PC-3 (cell line): ENCODE measurements at regions not wholly inside any gene's neighbourhood (a gene's known extent, or its start where the extent isn't known, plus 50 kb on each side); places are given as distances from the start of the nearest gene placed in this dataset.
"Not testable (repeated sequence)": the region's sequence is repeated elsewhere in the genome, so short reads cannot be mapped to it uniquely, and the experiment has no call there.

ENCODE experiments used
- ATAC-seq: fragments of 200-7000 bp; cut with Tn5 transposase; 2 replicates; pipeline ENCODE4 v1.9.1; 2020; ENCODE audit warnings: mild to moderate bottlenecking, moderate library complexity
- BruUV-seq: library from RNA; stranded (reverse); fragments of 400-500 nt; replicated peaks from 2 replicates; lab custom pipeline; 2021; lab: Mats Ljungman, UMichigan
- CTCF ChIA-PET: fragments of 300-600 bp; sonication (Branson Sonifier 250); formaldehyde crosslinking; loops from one replicate; lab custom pipeline; 2022; ENCODE audit warnings: antibody characterized with exemption; lab: Charles Lee
- POLR2A ChIA-PET: fragments of 300-600 bp; sonication (Branson Sonifier 250); formaldehyde crosslinking; loops from one replicate; lab custom pipeline; 2022; ENCODE audit warnings: antibody characterized with exemption; ENCODE audit not compliant: unreplicated experiment; lab: Charles Lee
- DNase-seq: peaks from one replicate; pipeline ENCODE4 v3.0.0-alpha.2; 2015
- H2AFZ ChIP-seq: fragments of 300-600 bp; sonication (generic); 2 replicates; pipeline ENCODE4 v1.6.0; 2016; ENCODE audit warnings: antibody characterized with exemption, low read length
- H3F3A ChIP-seq: fragments of 300-600 bp; sonication (generic); one replicate; pipeline ENCODE4 v1.6.0; 2017; ENCODE audit warnings: antibody characterized with exemption, low read length, control low read depth, mild to moderate bottlenecking; ENCODE audit not compliant: unreplicated experiment
- H3K27ac ChIP-seq: fragments of 300-600 bp; sonication (generic); 2 replicates; pipeline ENCODE4 v1.5.1; 2016; ENCODE audit warnings: mild to moderate bottlenecking, low read length
- H3K27me3 ChIP-seq: fragments of 300-600 bp; sonication (generic); 2 replicates; pipeline ENCODE4 v1.6.1; 2016; ENCODE audit warnings: low read length, mixed read lengths
- H3K36me3 ChIP-seq: fragments of 300-600 bp; sonication (generic); 2 replicates; pipeline ENCODE4 v1.6.1; 2016; ENCODE audit warnings: low read depth, mixed run types, low read length, mixed read lengths
- H3K4me1 ChIP-seq: fragments of 300-600 bp; sonication (generic); 2 replicates; pipeline ENCODE4 v1.5.1; 2016; ENCODE audit warnings: low read length; ENCODE audit not compliant: insufficient read depth
- H3K4me2 ChIP-seq: fragments of 300-600 bp; sonication (generic); 2 replicates; pipeline ENCODE4 v1.6.0; 2016; ENCODE audit warnings: low read length
- H3K4me3 ChIP-seq: fragments of 300-600 bp; sonication (generic); 2 replicates; pipeline ENCODE4 v1.5.1; 2016; ENCODE audit warnings: mild to moderate bottlenecking, low read length, mixed read lengths
- H3K79me2 ChIP-seq: fragments of 300-600 bp; sonication (generic); 2 replicates; pipeline ENCODE4 v1.6.1; 2017; ENCODE audit warnings: low read length, mixed read lengths
- H3K9ac ChIP-seq: fragments of 300-600 bp; sonication (generic); 2 replicates; pipeline ENCODE4 v1.6.0; 2016; ENCODE audit warnings: mild to moderate bottlenecking, low read length
- H3K9me2 ChIP-seq: fragments of 300-600 bp; sonication (generic); replicated peaks from 2 replicates; pipeline ENCODE4 v1.6.1; 2016; ENCODE audit warnings: mixed run types, low read length, mixed read lengths
- H3K9me3 ChIP-seq: fragments of 300-600 bp; sonication (generic); 2 replicates; pipeline ENCODE4 v1.6.1; 2016; ENCODE audit warnings: low read length, mixed read lengths
- H4K20me1 ChIP-seq: fragments of 300-600 bp; sonication (generic); 2 replicates; pipeline ENCODE4 v1.6.1; 2016; ENCODE audit warnings: low read length, mixed read lengths
- CTCF ChIP-seq: fragments of 300-600 bp; sonication (generic); conservative IDR thresholded peaks from 2 replicates; pipeline ENCODE4 v1.5.1; 2017; ENCODE audit warnings: antibody characterized with exemption, low read depth, mild to moderate bottlenecking, low read length
- EZH2 ChIP-seq: fragments of 300-600 bp; sonication (generic); IDR thresholded peaks from one replicate; pipeline ENCODE4 v1.6.1; 2017; ENCODE audit warnings: antibody characterized with exemption, mild to moderate bottlenecking, low read length; ENCODE audit not compliant: unreplicated experiment
- EZH2phosphoT487 ChIP-seq: fragments of 300-600 bp; sonication (generic); IDR thresholded peaks from 2 replicates; pipeline ENCODE4 v1.6.1; 2018; ENCODE audit warnings: mild to moderate bottlenecking, antibody characterized with exemption, low read length, borderline replicate concordance
- intact Hi-C: fragments of 100-400 bp; cut with micrococcal nuclease; formaldehyde crosslinking; loops from 2 replicates; pipeline ENCODE4 v1.9.0; 2023

- Histone ChIP-seq H3K9me2 (no peaks in the 10 kb centered on the region), H3K36me3 (no peaks in the 10 kb centered on the region), H2AFZ (no peak overlapping the region), H4K20me1 (no peaks in the 10 kb centered on the region), H3K27me3 (no peaks in the 10 kb centered on the region), H3K27ac (no peak overlapping the region), H3F3A (no peaks in the 10 kb centered on the region), H3K9me3 (no peaks in the 10 kb centered on the region), H3K4me1 (no peaks in the 10 kb centered on the region), H3K9ac (no peak overlapping the region), H3K4me2 (no peak overlapping the region), H3K4me3 (no peak overlapping the region), H3K79me2 (no peaks in the 10 kb centered on the region)
- ATAC-seq (no peak), DNase-seq (no peak)
- BruUV-seq, result no TSS peak
- TF ChIP-seq EZH2phosphoT487, result no peak
- TF ChIP-seq EZH2, result no peak
- TF ChIP-seq CTCF, result no peak
- intact Hi-C loops, result no loop called here
- ChIA-PET CTCF (no interaction called here), POLR2A (no interaction called here)
These were observed 308.3 kb downstream of the PHF14 start for GRCh38 chr7:11281953-11282352.

GRCh38 chr7:11283584-11283983 lies 309.9 kb downstream of the PHF14 start:
- POLR2A ChIA-PET, ATAC-seq: not testable (repeated sequence)

GRCh38 chr7:11290863-11291262 lies 317.2 kb downstream of the PHF14 start:
- ATAC-seq (no peak), DNase-seq (no peak)
- BruUV-seq, result no TSS peak
- H3K9me2 ChIP-seq, result no peaks in the 10 kb centered on the region
- POLR2A ChIA-PET, result no interaction called here
- CTCF ChIA-PET, result no interaction called here
- TF ChIP-seq CTCF, result no peak
- no peak for TF ChIP-seq EZH2phosphoT487
- TF ChIP-seq EZH2, result no peak
- H3K9me3 ChIP-seq, result no peaks in the 10 kb centered on the region
- no peak overlapping the region for H3K27ac ChIP-seq
- intact Hi-C loops, result no loop called here
- H3F3A ChIP-seq, result no peaks in the 10 kb centered on the region
- no peaks in the 10 kb centered on the region for H3K4me1 ChIP-seq
- H2AFZ ChIP-seq, result no peak overlapping the region
- H3K4me3 ChIP-seq, result no peak overlapping the region
- H4K20me1 ChIP-seq, result no peaks in the 10 kb centered on the region
- no peaks in the 10 kb centered on the region for H3K36me3 ChIP-seq
- H3K9ac ChIP-seq, result no peak overlapping the region
- no peak overlapping the region for H3K4me2 ChIP-seq
- H3K79me2 ChIP-seq, result no peaks in the 10 kb centered on the region
- H3K27me3 ChIP-seq, result no peaks in the 10 kb centered on the region

More at GRCh38 chr7:11283584-11283983, 309.9 kb downstream of the PHF14 start:
- H3K4me2 ChIP-seq, H3K4me1 ChIP-seq, DNase-seq, H2AFZ ChIP-seq, H3K79me2 ChIP-seq, H3K4me3 ChIP-seq, H3K9ac ChIP-seq, H4K20me1 ChIP-seq, H3K27me3 ChIP-seq, H3F3A ChIP-seq, BruUV-seq, H3K9me3 ChIP-seq, H3K9me2 ChIP-seq, intact Hi-C loops, H3K36me3 ChIP-seq, CTCF ChIA-PET, H3K27ac ChIP-seq: not testable (repeated sequence)
